ENCODE measurements at regions not wholly inside any gene's neighbourhood (a gene's known extent, or its start where the extent isn't known, plus 50 kb on each side); places are given as distances from the start of the nearest gene placed in this dataset.

DNA sequence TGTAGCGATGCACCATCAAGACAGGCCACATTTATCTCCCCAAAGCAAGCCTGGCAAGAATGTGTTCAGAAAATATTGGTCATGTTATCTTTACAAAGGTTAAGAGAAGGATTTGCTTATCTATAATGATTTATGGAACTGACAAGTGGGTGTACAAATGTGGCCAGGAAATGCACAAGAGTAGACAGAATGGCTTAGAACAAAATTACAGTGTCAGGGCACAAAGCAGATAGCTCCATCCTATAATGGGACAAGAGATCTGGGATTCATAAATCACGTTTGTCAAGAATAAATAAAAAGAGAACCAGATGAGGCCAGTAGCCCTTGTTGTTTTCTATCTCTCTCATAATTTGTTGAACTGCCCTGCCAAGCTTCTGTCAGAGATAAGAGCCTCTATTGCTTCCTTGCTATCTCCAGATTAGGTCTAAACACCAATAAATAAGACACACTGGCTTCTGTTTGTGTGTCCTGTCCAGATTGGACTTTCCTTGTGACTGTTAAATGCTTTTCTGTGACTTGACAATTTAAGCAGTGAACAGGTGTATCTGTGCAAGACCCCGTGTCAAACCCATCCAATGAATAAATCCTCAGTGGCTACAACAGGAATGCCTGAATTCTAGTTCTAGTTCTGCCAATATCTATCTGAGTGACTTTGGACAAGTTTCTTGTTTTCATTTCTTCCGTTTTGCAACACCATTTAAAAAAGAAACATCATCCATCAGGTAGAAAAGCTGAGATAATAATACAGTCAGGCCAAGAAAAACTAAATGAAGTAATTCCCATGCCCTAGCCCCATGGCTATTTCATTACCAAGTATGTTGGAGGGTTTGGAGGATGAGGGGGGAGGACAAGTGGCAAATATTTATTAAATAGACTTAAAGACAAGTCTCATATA is 157.2 kb downstream of the DCLK3 start:
- no peak overlapping the region for H3K4me3 Mint-ChIP-seq
- no peaks in the 10 kb centered on the region for H3K4me1 Mint-ChIP-seq
- no peak for DNase-seq
- H3K9me3 Mint-ChIP-seq: no peaks in the 10 kb centered on the region
- no peak overlapping the region for H3K27ac Mint-ChIP-seq
- ChIA-PET CTCF (no interaction called here), POLR2A (interaction anchor here (0.6 kb wide), 1 partner anchor 1706 kb away, joined by 3 read pairs; no protein-coding TSS in a partner anchor)
- H3K27me3 Mint-ChIP-seq: peaks cover 8% of the 10 kb centered on the region
- no peaks in the 10 kb centered on the region for H3K36me3 Mint-ChIP-seq (ENCODE audit: low read depth)

- no peak for DNase-seq
- ChIA-PET POLR2A (no interaction called here), CTCF (no interaction called here)
- Mint-ChIP-seq H3K27me3 (peaks cover 5% of the 10 kb centered on the region), H3K36me3 (ENCODE audit: low read depth) (no peaks in the 10 kb centered on the region), H3K9me3 (no peaks in the 10 kb centered on the region), H3K27ac (no peak overlapping the region), H3K4me3 (no peak overlapping the region), H3K4me1 (no peaks in the 10 kb centered on the region)
Observed at GRCh38 chr3:36603423-36603822, 160.9 kb downstream of the DCLK3 start.

DNA sequence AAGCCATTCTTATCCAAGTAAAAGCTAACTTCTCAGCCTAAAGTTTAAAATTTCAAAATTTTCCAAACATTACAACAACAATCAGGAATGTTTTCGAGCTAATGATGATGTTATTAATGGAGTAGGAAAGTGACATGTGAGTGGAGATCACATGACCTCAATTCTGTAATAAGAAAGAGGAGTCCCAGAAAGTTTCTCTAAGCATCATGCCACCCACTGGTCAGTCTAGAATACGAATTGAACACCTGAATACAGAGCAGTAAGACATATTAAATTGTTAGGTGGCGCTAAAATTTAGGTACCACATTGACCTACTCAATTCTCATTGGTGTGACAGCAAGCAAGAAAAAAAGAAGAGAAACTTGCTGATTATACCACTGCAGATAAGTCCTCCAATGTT is 163.9 kb downstream of the DCLK3 start:
- no peaks in the 10 kb centered on the region for H3K9me3 Mint-ChIP-seq
- H3K36me3 Mint-ChIP-seq (ENCODE audit: low read depth): no peaks in the 10 kb centered on the region
- H3K27me3 Mint-ChIP-seq: peaks cover 3% of the 10 kb centered on the region
- ChIA-PET POLR2A (no interaction called here), CTCF (no interaction called here)
- H3K4me1 Mint-ChIP-seq: no peaks in the 10 kb centered on the region
- H3K27ac Mint-ChIP-seq: no peak overlapping the region
- DNase-seq: no peak
- H3K4me3 Mint-ChIP-seq: no peak overlapping the region

Data from activated CD4-positive, alpha-beta T cell treated with anti-CD3 and anti-CD28 coated beads, Interleukin-2, amount 10 ng/mL, durations not matched to agents 7 days and 5 days (primary cell).